DND-41 (cell line): ENCODE measurements at regions not wholly inside any gene's neighbourhood (a gene's known extent, or its start where the extent isn't known, plus 50 kb on each side); places are given as distances from the start of the nearest gene placed in this dataset.

Experiments
- ATAC-seq: fragments of 200-7000 bp; cut with Tn5 transposase; 3 replicates; pipeline ENCODE4 v1.9.1; 2021; ENCODE audit warnings: low read depth; ENCODE audit not compliant: insufficient read depth
- DNase-seq: peaks from one replicate; pipeline ENCODE4 v3.0.0-alpha.2; 2020
- H2AFZ ChIP-seq: 2 replicates; pipeline ENCODE4 v1.6.0; 2012; ENCODE audit warnings: low read depth, low read length
- H3K27ac ChIP-seq: 2 replicates; pipeline ENCODE4 v1.5.1; 2012; ENCODE audit warnings: low read length, inconsistent platforms
- H3K27me3 ChIP-seq: fragments of 200-600 bp; sonication (generic); 2 replicates; pipeline ENCODE4 v1.6.0; 2012; ENCODE audit warnings: low read length, mild to moderate bottlenecking, inconsistent platforms; ENCODE audit not compliant: insufficient read depth, poor library complexity
- H3K36me3 ChIP-seq: 2 replicates; pipeline ENCODE4 v1.5.1; 2012; ENCODE audit warnings: low read length, inconsistent platforms; ENCODE audit not compliant: insufficient read depth
- H3K4me1 ChIP-seq: 2 replicates; pipeline ENCODE4 v1.5.1; 2012; ENCODE audit warnings: mild to moderate bottlenecking, low read length; ENCODE audit not compliant: insufficient read depth
- H3K4me2 ChIP-seq: 2 replicates; pipeline ENCODE4 v1.6.0; 2012; ENCODE audit warnings: mild to moderate bottlenecking, moderate library complexity, low read length, inconsistent platforms; ENCODE audit not compliant: insufficient read depth
- H3K4me3 ChIP-seq, 2 experiments: fragments of 200-600 bp in 1 of 2; shearing (Covaris generic) in 1 of 2; 2 replicates each; pipeline ENCODE4 v1.5.1; 2012 to 2016; ENCODE audit warnings: inconsistent platforms in 2 of 2, low read length in 2 of 2, mild to moderate bottlenecking in 2 of 2, low read depth in 1 of 2, moderate library complexity in 1 of 2
- H3K79me2 ChIP-seq: 2 replicates; pipeline ENCODE4 v1.6.0; 2012; ENCODE audit warnings: low read length, inconsistent platforms; ENCODE audit not compliant: insufficient read depth
- H3K9ac ChIP-seq: 2 replicates; pipeline ENCODE4 v1.6.0; 2012; ENCODE audit warnings: low read depth, mild to moderate bottlenecking, inconsistent platforms, low read length, moderate library complexity
- H3K9me3 ChIP-seq: 2 replicates; pipeline ENCODE4 v1.5.1; 2012; ENCODE audit warnings: low read length, moderate library complexity, mild to moderate bottlenecking, inconsistent platforms; ENCODE audit not compliant: insufficient read depth, severe bottlenecking
- H4K20me1 ChIP-seq: 2 replicates; pipeline ENCODE4 v1.6.0; 2012; ENCODE audit warnings: low read length; ENCODE audit not compliant: insufficient read depth
- EZH2 ChIP-seq: IDR thresholded peaks from 3 replicates; pipeline ENCODE4 v1.6.1; 2012; ENCODE audit warnings: borderline replicate concordance, low read depth, mild to moderate bottlenecking, moderate library complexity, low read length, inconsistent platforms; ENCODE audit not compliant: severe bottlenecking
- TF ChIP-seq, protein P1 (sequence below): IDR thresholded peaks from 2 replicates; pipeline ENCODE4 v1.5.1; 2012; ENCODE audit warnings: borderline replicate concordance, low read length, moderate library complexity, mild to moderate bottlenecking; ENCODE audit not compliant: poor library complexity, severe bottlenecking; ENCODE audit errors: extremely low read depth

DNA sequence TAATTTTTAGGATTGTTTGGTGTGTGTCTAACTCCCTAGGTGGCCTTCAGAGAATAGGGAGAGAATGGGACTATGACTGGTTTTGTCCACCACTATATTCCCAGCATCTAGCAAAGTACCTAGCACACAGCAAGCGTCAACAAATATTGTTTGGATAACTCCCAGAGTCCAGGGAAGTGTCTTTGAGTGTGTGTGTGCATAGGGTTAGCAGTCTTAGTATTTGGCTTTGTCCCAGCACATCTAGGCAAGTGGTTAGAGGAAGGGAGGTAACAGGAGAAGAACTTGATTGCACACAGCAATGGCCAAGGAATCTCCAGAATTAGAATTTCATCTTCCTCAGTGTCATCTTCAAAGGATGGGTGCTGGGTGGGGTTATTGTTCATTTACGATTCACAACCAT, 385.4 kb upstream of the CDH5 start:
- Histone ChIP-seq H3K4me3 (no peak overlapping the region), H3K9me3 (no peaks in the 10 kb centered on the region), H3K4me2 (no peak overlapping the region), H3K79me2 (no peaks in the 10 kb centered on the region), H3K36me3 (no peaks in the 10 kb centered on the region), H3K4me1 (no peaks in the 10 kb centered on the region), H4K20me1 (no peaks in the 10 kb centered on the region), H3K9ac (no peak overlapping the region), H2AFZ (no peak overlapping the region), H3K27me3 (peaks cover 6% of the 10 kb centered on the region), H3K27ac (no peak overlapping the region)
- DNase-seq (no peak), ATAC-seq (no peak)
- TF ChIP-seq, protein P1, sequence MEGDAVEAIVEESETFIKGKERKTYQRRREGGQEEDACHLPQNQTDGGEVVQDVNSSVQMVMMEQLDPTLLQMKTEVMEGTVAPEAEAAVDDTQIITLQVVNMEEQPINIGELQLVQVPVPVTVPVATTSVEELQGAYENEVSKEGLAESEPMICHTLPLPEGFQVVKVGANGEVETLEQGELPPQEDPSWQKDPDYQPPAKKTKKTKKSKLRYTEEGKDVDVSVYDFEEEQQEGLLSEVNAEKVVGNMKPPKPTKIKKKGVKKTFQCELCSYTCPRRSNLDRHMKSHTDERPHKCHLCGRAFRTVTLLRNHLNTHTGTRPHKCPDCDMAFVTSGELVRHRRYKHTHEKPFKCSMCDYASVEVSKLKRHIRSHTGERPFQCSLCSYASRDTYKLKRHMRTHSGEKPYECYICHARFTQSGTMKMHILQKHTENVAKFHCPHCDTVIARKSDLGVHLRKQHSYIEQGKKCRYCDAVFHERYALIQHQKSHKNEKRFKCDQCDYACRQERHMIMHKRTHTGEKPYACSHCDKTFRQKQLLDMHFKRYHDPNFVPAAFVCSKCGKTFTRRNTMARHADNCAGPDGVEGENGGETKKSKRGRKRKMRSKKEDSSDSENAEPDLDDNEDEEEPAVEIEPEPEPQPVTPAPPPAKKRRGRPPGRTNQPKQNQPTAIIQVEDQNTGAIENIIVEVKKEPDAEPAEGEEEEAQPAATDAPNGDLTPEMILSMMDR = no peak
- no peak for TF ChIP-seq EZH2

- Histone ChIP-seq H3K4me2 (no peak overlapping the region), H3K9ac (no peak overlapping the region), H3K27ac (no peak overlapping the region), H3K4me3 (no peak overlapping the region), H3K27me3 (no peaks in the 10 kb centered on the region), H3K79me2 (no peaks in the 10 kb centered on the region), H3K36me3 (no peaks in the 10 kb centered on the region), H3K9me3 (no peaks in the 10 kb centered on the region), H4K20me1 (no peaks in the 10 kb centered on the region), H3K4me1 (no peaks in the 10 kb centered on the region), H2AFZ (no peak overlapping the region)
- no peak for TF ChIP-seq EZH2
- TF ChIP-seq, protein P1 = no peak
- ATAC-seq = no peak
- DNase-seq = peak; percentile 8
These were observed 391.3 kb upstream of the CDH5 start for GRCh38 chr16:65975049-65975708.

GRCh38 chr16:65967376-65967775, 399.1 kb upstream of the CDH5 start:
- Histone ChIP-seq H3K79me2 (no peaks in the 10 kb centered on the region), H3K27ac (no peak overlapping the region), H3K9ac (no peak overlapping the region), H4K20me1 (no peaks in the 10 kb centered on the region), H3K4me3 (no peak overlapping the region), H3K36me3 (no peaks in the 10 kb centered on the region), H3K9me3 (no peaks in the 10 kb centered on the region), H2AFZ (no peak overlapping the region), H3K27me3 (no peaks in the 10 kb centered on the region), H3K4me1 (no peaks in the 10 kb centered on the region), H3K4me2 (no peak overlapping the region)
- no peak for ATAC-seq
- TF ChIP-seq, protein P1 = no peak
- no peak for TF ChIP-seq EZH2
- no peak for DNase-seq
